HepG2 (cell line): ENCODE measurements at regions not wholly inside any gene's neighbourhood (a gene's known extent, or its start where the extent isn't known, plus 50 kb on each side); places are given as distances from the start of the nearest gene placed in this dataset.

ENCODE experiments used
- CREB3 ChIP-seq: sonication (generic); formaldehyde crosslinking; IDR thresholded peaks from 2 replicates; pipeline ENCODE4 v1.5.0; 2020; ENCODE audit warnings: missing genetic modification reagents
- ZBTB38 ChIP-seq: sonication (generic); formaldehyde crosslinking; IDR thresholded peaks from 2 replicates; pipeline ENCODE4 v1.5.1; 2020; ENCODE audit warnings: mild to moderate bottlenecking, missing genetic modification reagents
- ZNF17 ChIP-seq: sonication (generic); formaldehyde crosslinking; IDR thresholded peaks from 2 replicates; pipeline ENCODE4 v1.5.0; 2020; ENCODE audit warnings: mild to moderate bottlenecking, missing genetic modification reagents
- TF ChIP-seq, protein P1 (sequence below): sonication (generic); formaldehyde crosslinking; IDR thresholded peaks from 2 replicates; pipeline ENCODE4 v1.8.1; 2022; ENCODE audit warnings: mild to moderate bottlenecking, missing genetic modification reagents
- TF ChIP-seq, protein P2 (sequence below): sonication (generic); formaldehyde crosslinking; IDR thresholded peaks from 2 replicates; pipeline ENCODE4 v1.9.0; 2021; ENCODE audit warnings: mild to moderate bottlenecking, missing genetic modification reagents

DNA sequence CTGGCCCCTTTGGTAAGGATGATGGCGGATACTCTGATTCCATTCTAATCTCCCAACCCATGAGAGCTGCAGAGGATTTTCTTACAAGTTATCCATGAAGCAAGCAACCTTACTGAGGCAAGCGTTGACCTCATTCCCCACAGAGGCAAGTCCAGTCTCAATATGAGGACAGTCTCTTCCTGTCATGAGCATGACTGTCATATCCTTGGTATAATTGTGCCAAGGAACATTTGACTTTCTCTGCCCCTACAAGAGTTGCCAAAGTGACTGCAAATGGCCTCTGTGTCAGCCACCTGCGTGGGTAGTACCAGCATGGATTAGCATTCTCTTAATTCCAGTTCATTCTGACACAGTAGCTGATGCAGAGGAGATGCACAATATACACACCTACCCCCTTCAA lies 71.2 kb upstream of the TMEM158 start (continued):
- TF ChIP-seq, protein P1, sequence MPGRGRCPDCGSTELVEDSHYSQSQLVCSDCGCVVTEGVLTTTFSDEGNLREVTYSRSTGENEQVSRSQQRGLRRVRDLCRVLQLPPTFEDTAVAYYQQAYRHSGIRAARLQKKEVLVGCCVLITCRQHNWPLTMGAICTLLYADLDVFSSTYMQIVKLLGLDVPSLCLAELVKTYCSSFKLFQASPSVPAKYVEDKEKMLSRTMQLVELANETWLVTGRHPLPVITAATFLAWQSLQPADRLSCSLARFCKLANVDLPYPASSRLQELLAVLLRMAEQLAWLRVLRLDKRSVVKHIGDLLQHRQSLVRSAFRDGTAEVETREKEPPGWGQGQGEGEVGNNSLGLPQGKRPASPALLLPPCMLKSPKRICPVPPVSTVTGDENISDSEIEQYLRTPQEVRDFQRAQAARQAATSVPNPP: no peak
- no peak for TF ChIP-seq ZNF17 (CRISPR knock-in tag)
- TF ChIP-seq CREB3 (CRISPR knock-in tag): no peak
- TF ChIP-seq ZBTB38 (CRISPR knock-in tag): no peak
- TF ChIP-seq, protein P2, sequence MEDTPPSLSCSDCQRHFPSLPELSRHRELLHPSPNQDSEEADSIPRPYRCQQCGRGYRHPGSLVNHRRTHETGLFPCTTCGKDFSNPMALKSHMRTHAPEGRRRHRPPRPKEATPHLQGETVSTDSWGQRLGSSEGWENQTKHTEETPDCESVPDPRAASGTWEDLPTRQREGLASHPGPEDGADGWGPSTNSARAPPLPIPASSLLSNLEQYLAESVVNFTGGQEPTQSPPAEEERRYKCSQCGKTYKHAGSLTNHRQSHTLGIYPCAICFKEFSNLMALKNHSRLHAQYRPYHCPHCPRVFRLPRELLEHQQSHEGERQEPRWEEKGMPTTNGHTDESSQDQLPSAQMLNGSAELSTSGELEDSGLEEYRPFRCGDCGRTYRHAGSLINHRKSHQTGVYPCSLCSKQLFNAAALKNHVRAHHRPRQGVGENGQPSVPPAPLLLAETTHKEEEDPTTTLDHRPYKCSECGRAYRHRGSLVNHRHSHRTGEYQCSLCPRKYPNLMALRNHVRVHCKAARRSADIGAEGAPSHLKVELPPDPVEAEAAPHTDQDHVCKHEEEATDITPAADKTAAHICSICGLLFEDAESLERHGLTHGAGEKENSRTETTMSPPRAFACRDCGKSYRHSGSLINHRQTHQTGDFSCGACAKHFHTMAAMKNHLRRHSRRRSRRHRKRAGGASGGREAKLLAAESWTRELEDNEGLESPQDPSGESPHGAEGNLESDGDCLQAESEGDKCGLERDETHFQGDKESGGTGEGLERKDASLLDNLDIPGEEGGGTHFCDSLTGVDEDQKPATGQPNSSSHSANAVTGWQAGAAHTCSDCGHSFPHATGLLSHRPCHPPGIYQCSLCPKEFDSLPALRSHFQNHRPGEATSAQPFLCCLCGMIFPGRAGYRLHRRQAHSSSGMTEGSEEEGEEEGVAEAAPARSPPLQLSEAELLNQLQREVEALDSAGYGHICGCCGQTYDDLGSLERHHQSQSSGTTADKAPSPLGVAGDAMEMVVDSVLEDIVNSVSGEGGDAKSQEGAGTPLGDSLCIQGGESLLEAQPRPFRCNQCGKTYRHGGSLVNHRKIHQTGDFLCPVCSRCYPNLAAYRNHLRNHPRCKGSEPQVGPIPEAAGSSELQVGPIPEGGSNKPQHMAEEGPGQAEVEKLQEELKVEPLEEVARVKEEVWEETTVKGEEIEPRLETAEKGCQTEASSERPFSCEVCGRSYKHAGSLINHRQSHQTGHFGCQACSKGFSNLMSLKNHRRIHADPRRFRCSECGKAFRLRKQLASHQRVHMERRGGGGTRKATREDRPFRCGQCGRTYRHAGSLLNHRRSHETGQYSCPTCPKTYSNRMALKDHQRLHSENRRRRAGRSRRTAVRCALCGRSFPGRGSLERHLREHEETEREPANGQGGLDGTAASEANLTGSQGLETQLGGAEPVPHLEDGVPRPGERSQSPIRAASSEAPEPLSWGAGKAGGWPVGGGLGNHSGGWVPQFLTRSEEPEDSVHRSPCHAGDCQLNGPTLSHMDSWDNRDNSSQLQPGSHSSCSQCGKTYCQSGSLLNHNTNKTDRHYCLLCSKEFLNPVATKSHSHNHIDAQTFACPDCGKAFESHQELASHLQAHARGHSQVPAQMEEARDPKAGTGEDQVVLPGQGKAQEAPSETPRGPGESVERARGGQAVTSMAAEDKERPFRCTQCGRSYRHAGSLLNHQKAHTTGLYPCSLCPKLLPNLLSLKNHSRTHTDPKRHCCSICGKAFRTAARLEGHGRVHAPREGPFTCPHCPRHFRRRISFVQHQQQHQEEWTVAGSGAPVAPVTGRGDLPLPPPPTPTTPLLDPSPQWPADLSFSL (CRISPR knock-in tag): no peak
- TF ChIP-seq, all 625 proteins: peak for 0
